ENCODE measurements at regions not wholly inside any gene's neighbourhood (a gene's known extent, or its start where the extent isn't known, plus 50 kb on each side); places are given as distances from the start of the nearest gene placed in this dataset.

DNA sequence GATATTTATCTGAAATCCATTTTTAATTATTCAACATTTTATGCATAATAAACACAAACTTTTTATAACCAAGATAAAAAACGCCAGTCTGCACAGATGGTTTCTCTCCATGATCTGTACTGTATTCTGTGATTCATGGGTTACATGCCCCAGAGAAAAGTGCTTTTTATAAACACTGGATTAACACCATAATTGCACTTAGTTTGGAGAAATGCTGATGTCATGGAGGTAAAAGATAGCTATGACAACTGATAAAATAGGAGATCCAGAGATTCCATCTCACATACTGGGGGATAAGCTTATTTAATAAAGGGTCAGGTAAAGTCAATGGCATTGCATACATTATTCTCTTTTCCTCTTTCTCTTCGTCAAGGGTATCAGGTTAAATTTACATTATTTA lies 1460.4 kb upstream of the ALCAM start:
- DNase-seq: no peak

GRCh38 chr3:103906808-103907207 lies 1459.9 kb upstream of the ALCAM start:
- no peak for DNase-seq

DNA sequence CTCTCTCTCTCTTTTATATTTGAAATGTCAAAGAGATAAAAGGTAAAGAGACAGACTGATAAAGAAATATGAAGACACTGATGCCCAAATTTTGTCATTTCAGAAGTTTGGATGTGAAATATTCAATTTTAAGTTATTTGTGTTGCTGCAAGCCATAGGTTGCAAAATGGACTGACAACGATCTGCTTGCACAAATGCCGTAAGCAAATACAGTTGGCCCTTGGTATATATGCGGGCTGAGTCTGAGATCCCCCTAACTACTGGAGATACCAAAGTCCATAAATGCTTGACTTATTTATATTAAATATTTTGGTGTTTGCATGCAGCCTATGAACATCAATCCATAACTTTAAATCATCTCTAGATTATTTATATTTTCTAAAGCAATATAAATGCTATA lies 1459.1 kb upstream of the ALCAM start:
- DNase-seq: no peak

DNA sequence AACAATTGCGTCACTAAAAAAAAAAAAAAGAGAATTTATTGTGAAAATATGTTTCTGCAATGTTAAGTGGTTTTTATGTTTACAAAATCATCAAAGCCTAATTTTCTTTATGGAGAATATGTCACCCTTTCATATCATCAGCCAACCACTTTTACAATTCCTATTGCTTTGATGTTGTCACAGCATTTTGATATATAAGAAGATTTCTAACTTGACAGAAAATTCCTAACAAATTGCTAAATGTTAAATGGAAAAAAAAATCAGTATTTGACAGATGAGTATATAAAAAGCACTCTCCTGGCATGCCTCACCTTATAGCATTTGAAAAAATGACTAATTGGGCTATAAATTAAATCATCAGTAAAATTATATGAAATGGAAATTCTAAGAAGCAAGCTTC lies 1457.3 kb upstream of the ALCAM start:
- DNase-seq: no peak

- DNase-seq: no peak
Observed at GRCh38 chr3:103918336-103918735, 1448.4 kb upstream of the ALCAM start.

- DNase-seq: no peak
Observed at GRCh38 chr3:103919327-103919726, 1447.4 kb upstream of the ALCAM start.

- DNase-seq: no peak
Observed at GRCh38 chr3:103923907-103924306, 1442.8 kb upstream of the ALCAM start.

DNA sequence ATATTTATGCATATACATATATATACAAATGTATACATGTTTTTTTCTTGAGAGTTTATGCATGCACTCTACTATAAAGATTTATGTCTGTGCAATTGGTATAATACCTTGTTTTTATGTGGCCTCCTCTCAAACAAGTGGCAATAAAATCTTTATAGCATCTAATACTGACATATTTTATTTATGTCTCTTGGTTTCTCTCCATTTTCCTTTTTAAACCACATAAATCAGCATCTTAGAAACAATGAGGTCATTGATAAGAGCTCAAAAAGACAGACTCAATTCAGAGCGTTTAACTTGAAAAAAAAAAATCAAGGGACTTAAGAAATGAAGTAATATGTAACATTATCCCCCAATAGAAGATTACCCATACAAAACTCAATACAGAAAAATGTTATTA lies 1442.2 kb upstream of the ALCAM start:
- no peak for DNase-seq

DNA sequence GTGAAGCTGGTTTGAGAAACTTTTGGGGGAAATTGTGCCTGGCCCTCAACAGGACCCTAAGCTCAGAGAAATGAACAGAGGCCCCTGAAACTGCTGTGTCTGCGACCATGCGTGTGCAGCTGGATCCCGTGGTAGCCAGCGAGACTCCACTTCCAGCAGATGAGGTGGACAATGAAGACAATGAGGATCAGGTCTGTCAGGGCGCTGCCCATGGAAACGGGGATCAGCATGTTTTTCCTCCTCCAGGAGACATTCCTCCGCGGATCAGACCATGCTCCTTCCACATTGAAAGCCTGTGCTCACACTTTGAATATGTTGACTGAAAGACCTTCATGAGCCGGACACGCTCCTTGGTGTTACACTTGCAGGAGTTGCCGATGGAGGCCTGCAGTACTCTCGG lies 1439.8 kb upstream of the ALCAM start:
- DNase-seq: no peak

DNA sequence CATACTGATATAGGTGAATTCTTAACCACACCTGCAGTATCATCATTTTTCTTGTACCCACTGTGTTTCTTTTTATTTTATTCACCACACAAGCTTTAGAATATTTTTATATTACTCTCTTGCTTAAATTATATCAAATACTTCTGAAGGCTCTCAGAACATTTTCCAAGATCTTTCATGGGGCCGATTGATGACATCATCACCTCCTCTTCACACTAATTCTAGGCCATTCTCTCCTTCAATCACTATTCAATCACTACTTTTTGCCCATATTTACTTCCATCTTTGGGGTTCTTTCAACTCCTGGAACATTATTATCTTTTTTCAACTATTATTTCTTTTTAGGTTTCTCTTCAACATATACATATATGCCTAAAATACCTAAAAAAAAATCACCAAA lies 1438.8 kb upstream of the ALCAM start:
- no peak for DNase-seq

DNA sequence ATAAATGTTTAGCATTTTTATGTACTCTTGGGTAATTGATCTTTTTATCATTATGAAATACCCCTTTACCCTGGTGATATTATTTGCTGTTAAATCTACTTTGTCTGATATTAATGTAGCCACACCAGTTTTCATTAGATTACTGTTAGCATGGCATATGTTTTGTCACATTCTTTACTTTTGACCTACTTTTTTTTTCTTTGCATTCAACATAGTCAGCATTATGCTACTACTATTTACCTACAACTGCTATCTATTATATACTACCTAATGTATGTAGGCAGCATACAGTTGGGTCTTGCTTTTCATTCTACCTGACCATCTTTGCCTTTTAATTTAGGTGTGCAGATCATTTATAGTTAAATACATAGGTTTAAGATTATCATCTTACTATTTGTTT lies 1429.6 kb upstream of the ALCAM start:
- DNase-seq: no peak

GRCh38 chr3:103947062-103947461 lies 1419.6 kb upstream of the ALCAM start:
- DNase-seq: no peak

GRCh38 chr3:103949693-103950092 lies 1417.0 kb upstream of the ALCAM start:
- no peak for DNase-seq

GRCh38 chr3:103950676-103951075 lies 1416.0 kb upstream of the ALCAM start:
- no peak for DNase-seq

- no peak for DNase-seq
Observed at GRCh38 chr3:103953796-103954195, 1412.9 kb upstream of the ALCAM start.

GRCh38 chr3:103960819-103961218 lies 1405.9 kb upstream of the ALCAM start:
- no peak for DNase-seq

- no peak for DNase-seq
Observed at GRCh38 chr3:103963599-103963998, 1403.1 kb upstream of the ALCAM start.

DNA sequence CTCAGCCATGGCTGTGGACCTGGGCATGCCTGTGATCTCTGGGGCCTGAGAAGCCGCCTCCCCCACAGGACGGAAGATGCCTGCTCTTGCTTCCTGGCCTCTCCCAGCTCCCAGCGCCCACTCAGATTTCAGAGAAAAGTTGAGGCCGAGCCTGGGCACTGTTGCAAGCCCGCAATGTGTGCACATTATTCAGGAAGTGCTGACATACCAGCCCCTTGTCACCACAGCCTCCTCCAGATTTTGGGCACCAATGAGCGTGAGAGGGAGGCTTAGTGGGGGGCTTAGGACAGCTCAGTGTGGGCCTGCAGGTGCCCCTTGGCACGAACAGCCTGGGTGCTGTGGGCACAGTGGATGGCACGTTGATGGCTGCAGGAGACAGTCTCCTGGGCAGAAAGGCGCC lies 1400.9 kb upstream of the ALCAM start:
- no peak for DNase-seq

DNA sequence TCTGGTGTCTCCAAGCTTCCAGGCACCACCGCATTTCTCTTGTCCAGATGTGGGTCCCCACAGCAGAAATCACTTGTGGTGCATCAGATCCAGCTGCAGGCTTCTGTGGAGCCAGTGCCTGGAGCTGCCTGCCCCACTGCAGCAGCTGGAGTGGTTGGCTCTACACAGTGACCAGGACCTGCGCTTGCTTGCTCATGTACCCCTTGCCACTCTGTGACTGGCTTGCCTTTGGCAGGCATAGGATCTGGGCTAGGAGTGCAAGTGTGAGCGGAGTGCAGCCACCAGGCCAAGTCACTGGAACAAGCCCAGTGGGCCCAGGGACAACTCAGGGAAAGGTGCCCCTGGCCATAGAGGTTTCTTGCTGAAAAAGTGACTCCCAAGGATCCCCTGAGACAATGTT lies 1400.0 kb upstream of the ALCAM start:
- no peak for DNase-seq

GRCh38 chr3:103968131-103968530 lies 1398.6 kb upstream of the ALCAM start:
- DNase-seq: no peak

- DNase-seq: no peak
Observed at GRCh38 chr3:103968751-103969150, 1398.0 kb upstream of the ALCAM start.

DNA sequence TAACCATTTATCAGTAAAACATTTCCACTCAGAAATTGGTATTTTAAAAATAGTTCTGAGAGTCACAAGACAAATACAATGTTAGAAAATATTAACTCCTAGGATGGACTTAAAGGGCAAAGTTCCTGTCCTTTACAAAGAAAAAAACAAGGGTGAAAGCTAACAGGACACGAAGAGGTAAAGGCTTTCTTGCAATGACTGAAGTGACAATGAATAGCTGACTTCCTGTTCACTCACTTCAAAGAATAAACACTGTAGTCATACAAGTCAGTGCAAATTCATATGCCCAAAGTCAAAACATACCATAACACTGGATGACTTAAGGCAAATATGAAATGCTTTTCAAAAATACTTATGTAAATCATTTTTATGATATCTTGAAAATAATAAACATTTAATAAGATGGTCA lies 1389.8 kb upstream of the ALCAM start:
- DNase-seq: no peak

GRCh38 chr3:103977417-103977816 lies 1389.3 kb upstream of the ALCAM start:
- DNase-seq: no peak

- DNase-seq: no peak
Observed at GRCh38 chr3:103991461-103992115, 1375.1 kb upstream of the ALCAM start.

GRCh38 chr3:103992469-103992868 lies 1374.2 kb upstream of the ALCAM start:
- no peak for DNase-seq

All from skin of body (tissue), 1 donor.